Cerebellar cortex (tissue), 1 donor: ENCODE measurements at regions not wholly inside any gene's neighbourhood (a gene's known extent, or its start where the extent isn't known, plus 50 kb on each side); places are given as distances from the start of the nearest gene placed in this dataset.
"Not testable (repeated sequence)": the region's sequence is repeated elsewhere in the genome, so short reads cannot be mapped to it uniquely, and the experiment has no call there.

Experiments
- DNase-seq: peaks from one replicate; pipeline ENCODE4 v3.0.0-alpha.2; 2015; ENCODE audit warnings: low spot score

DNA sequence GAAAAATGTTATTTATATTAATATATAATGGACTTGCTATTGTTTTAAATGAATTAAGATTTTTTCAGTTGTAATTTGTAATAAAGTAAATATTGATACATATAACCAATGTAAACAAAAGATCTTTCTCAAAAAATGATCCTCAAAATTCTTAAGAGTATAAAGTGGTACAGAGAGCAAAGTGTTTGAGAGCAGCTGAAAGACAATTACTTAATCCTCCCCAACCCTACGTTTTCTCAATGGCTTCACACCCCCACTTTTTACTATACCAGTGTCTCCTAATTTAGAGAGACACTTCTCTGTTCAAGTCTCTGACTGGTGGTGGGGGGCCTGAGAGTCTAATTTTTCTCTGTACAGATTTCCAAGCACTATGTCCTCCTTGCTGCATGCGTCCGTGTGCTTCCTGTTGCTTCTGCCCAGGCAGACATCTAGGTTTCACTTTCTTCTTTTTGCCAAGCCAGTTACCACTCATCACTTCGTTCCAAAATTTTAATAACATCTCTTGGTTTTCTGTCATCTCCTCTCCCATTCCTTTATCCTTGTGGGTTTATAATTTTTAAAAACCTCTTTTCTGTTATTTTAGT, 276.3 kb upstream of the DNAJC19 start:
- no peak for DNase-seq

DNA sequence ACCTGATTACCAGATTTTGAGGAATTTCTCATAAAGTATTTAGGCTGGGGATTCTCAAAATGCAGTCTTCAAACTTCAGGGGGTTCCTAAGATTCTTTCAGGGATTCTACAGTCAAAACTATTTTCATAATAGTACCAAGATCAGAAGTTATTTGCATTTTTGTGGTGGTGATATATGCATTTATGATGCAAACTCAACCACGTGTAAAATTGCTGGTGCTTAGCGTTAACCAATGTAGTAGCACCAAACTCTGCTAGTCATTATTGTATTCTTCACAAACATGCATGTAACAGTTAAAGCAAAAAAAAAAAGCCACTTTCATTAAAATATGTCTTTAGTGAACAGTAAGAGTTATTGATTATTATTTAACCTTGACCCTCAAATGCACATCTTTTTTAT, 274.9 kb upstream of the DNAJC19 start:
- DNase-seq = no peak

DNA sequence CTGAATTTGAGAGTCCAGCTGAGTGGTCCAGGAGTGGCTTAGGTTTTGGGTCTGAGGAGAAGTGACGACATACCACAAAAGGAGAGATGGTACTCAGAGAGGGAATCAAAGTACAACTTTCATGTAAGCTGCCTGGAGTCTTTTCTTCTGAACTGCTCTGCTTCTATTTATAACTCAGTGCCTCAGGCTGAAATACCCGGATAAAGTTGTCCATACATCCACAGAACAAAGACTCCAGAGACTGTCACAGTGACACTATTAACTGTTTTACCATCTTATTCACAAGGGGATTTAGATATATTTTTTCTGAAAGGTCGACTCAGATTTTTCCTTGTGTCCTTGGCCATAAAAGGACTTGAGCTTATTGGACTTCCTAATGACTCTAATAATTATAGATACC, 264.3 kb upstream of the DNAJC19 start:
- no peak for DNase-seq

DNA sequence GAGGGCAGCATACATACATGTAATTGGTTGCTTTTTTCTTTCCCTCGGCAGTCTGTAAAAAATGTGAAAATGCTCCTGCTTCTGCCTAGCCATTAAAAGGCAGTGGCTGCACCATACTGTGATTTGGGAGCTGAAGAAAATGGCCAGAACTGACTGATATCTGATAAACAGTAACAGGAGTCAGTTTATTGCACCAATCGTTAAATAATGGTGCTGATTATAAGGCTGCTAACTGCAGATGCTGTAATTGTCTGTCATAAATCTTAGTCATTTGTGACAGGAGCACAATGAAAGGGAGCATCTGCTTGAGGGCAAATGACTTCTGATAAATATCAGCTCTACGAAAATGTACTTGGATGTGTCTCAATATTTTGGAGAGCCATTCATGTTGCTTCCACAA, 263.1 kb upstream of the DNAJC19 start:
- DNase-seq = no peak

DNA sequence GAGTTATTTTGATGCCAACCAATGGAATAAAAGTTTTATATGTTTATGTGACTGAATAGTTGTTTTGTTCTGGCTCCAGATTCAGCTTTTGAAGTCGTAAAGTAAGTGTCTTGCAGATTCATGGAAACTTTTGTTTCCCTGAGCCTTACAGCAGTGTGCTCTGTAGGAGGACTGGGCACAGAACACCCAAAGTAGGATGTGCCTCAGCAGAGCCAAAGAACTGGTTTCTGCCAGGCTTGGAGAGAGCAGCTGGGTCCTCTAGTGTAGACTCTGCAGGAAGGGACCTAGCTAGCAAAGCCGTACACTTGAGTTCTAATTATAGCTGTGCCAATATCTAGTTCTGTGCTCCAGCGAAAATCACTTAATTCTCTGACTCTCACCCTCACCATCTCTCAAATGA, 261.2 kb upstream of the DNAJC19 start:
- DNase-seq = no peak

DNA sequence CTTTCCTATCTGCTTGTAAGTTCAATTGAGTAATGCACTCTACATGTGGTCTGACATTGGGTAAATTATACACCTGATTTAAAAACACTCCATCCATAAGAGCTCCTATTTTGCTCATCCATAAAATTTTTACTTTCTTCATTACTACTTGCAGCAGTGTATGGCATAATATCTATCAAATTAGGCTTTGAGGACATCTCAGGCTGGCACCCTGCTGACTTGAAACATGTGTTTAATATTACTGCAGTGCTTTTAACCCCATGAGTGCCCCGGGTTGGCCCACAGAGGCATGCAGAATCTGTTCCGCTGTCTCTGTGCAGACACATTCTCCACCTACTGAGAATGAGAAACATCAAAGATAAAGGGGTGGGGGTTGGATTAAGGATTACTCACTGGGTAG, 249.9 kb upstream of the DNAJC19 start:
- no peak for DNase-seq

DNA sequence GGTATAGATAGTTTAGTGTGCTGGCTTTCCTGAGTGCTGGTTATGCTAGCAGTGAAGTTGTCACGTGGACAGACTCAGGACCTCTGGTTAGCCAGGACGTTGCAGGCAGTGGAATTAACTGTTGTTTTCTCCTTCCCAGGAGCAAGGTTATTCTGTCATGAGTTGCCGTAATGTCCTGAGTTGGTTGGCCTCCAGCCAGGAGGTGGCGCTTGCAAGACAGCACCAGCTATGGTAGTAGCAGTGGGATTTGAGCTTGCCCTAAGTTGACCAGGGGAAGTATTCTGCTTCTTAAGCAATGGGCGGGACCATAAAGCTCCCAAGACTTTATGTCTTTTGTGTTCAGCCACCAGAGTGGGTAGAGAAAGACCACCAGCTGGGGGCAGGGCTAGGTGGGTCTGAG, 240.7 kb upstream of the DNAJC19 start:
- no peak for DNase-seq

DNA sequence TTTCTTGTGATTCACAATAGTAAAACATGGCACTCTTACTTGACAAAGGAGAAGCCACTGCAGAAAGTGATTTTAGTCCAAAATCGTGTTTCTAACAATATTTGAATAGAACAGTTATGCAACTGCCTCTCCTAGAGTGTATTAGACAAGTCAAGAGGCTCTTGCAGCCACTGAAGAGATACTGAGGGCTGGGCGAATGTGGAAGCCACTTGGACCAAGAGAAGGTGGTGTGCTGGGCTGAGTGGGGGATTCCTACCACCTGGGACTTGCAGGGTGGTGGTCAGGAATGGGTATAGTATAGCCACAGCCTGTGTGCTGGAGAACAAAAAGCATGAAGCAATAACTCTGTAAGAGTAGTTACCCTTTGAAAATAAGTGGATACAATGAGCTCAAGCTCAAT, 223.8 kb upstream of the DNAJC19 start:
- DNase-seq = no peak

DNA sequence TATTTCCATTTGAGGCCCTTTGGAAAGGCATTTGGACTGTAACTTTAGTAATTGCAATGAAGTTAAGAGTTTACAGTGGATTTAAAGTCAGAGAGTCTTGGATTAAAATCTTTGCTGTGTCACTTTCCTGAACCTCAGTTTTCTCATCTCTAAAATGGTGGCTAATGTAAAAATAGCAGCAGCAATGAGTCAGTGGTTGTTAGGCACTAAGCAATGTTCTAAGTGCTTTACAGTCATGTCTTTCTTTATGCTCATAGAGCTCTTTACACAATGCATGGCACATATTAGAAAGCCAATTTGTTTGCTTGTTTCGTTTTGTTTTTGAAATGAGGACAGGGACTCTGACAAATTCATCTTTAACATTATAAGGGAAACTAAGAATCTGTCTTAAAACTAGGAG, 222.7 kb upstream of the DNAJC19 start:
- no peak for DNase-seq

DNA sequence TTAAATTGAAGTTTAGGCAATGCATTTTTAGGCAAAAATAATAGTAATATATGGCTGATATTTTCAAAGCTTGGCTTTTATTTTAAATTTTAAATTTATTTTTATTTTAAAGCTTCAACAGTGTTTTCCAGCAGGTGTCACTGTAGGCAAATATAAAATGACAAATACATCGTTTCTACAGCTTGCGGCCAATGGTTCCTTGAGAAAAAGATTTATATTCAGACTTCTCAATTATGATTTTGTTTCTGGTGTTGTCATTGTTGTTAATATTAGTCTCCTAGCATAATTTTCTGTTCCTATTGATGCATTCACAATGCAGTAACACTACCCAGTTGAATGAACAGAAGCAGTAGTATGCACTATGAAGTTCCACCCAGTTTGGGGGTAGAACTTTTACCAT, 220.7 kb upstream of the DNAJC19 start:
- peak; percentile 11 for DNase-seq

DNA sequence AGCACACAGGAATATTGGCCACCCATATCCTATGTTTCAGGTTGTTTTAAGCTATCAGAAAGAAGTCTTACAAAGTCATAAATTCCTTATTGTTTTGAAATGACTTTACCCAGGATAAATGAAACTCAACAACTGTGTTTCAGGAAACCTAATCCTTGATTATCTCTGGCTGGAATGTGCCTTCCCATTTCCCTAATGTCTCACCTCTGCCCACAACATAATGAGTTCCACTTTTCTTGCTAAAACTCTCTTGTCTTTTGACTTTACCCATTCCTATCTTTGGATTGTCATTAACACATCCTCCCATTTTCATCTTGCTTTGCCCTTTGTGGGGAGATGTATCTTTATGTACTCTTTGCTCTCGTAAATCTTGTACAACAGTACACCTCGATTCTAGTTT, 200.0 kb upstream of the DNAJC19 start:
- no peak for DNase-seq

DNA sequence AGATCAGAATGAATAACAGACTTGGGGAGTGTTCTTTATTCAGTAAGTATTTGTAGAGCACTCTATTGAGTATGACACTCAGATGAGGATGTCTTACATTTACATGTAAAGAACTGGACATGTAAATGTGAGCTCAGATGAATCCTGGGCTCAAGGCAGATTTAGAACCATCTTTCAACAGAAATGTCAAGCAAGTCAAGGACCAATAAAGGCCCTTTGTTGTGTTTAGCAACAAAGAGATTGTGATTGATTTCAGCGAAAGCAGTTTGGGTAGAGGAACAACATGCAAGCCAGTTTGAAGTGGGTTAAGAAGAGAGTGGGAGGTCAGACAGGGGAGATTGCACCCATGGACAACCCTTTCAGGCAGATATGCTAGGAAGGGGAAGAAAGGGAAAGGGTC, 194.2 kb upstream of the DNAJC19 start:
- DNase-seq = no peak

DNA sequence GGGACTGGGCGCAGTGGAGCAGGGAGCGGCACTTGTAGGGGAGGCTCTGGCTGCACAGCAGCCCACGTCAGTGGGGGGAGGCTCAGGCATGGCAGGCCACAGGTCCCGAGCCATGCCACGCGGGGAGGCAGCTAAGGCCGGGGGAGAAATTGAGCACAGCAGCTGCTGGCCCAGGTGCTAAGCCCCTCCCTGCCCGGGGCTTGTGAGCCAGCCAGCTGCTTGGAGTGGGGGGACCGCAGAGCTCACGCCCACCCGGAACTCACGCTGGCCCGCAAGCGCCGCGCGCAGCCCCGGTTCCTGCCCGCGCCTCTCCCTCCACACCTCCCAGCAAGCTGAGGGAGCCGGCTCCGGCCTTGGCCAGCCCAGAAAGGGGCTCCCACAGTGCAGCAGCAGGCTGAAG, 193.5 kb upstream of the DNAJC19 start:
- DNase-seq = not testable (repeated sequence)

DNA sequence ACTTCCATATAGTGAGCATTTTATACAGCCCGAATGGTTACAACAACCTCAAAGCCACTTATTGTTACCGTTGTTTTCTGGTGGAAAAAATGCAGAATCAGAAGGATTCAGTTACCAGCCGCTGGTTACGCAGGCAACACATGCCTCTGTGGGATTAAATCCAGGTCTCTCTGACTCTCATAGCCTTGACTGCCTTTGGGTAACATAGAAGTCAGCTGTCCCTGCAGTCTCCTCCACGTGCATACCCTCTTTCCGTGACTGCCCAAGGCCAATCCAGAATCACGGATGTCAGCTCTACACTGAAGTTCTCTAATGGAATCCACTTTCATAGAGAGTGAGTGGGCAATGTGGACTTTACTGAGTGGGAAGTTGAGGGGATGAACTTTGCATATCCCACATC, 189.5 kb upstream of the DNAJC19 start:
- no peak for DNase-seq

DNA sequence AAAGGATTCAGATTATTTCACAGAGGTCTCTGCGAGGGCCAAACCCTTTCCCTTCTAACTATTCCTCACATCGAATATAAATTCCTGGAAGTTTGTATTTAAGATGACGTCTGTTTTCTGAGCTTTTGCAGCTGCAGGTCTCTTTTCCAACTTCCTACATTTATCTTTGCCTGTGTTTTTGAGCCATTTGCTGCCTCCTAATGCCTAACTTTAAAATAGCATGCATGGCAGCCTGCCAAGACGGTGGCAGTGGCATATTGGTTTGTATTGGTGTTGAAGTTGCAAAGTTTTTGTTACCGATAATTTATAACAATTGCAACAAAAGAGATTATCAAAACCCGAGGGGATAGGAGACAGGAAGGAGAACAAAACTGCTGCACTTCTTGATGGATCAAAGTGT, 187.1 kb upstream of the DNAJC19 start:
- DNase-seq = peak; percentile 43

DNA sequence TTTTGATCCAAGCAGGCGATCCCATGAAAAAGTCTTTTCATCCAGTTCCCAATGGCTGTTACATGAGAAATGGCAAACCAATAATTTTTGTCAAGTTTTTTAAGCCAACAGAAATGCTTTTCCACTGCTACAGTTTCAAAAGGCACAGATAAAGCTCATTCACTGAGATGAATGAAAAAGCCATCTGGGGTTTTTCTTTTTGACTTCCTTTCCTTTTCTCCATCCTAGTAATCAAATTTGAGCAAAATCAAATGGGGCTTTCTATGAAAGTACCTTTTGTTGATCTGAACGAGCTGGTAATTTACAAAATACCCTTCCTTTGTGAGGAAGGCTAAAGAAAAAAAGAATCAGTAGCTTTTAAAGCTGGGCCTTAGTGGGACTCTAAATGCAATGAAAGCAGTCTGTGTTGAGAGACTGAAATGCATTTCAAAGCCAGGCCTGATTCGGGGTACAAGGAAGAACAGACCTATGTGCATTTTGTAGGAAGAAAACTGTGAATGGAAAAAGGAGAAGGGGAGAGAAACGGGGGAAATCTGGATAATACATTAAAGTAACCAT, 185.2 kb upstream of the DNAJC19 start:
- DNase-seq = no peak

DNA sequence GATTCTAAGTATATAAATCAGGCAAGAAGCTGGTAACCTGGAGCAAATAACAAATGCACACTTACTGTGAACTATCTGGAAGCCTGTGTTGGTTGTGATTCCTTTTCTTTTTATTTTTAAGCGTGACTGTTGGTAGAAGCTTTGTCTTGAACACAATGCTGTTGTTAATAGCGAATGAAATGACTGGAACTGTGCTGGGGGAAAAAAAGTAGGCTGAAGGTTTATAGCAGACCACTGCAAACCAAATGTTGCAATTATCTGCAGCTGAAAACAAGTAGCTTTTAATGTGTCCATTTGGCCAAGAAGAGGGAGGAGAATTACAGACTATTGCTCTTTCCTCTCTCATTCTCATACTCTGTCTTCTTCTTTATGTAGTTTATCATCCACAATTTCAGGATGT, 184.5 kb upstream of the DNAJC19 start:
- no peak for DNase-seq

DNA sequence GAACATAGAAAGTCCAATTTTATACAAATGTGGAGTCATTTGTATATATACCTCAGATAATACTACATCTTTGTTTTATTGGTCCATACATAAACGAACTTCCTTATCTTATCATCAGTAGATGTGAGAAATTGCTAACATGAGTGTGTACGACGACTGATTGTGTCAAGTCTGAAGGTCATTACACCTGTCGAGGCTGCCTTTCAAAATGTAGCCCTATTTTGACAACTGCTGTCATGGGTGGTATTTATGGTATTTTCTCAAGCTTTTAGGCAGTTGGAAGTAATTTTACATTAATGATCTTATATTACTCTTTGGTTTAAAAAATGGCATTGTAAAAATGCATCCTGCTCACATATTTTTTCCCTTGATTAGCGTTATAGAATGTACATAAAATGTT, 183.7 kb upstream of the DNAJC19 start:
- DNase-seq = no peak

DNA sequence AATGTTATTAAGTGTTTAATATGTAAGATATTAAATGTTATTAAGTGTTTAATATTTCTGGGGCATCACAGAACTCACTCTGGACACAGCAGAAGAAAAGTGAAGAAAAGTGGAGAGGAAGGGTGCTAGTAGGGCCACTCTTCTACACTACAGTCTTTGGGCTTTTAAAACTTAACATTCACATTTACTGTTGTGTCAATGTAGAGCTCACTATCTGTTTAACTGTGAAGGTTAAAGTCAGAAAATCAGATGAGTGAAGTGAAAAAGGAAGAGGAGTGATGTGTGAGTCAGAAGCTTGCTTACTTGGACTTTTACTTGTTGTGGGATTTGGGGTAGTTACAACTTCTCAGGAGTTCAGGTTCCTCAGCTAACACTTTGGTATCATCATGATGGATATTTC, 145.3 kb upstream of the DNAJC19 start:
- no peak for DNase-seq

DNA sequence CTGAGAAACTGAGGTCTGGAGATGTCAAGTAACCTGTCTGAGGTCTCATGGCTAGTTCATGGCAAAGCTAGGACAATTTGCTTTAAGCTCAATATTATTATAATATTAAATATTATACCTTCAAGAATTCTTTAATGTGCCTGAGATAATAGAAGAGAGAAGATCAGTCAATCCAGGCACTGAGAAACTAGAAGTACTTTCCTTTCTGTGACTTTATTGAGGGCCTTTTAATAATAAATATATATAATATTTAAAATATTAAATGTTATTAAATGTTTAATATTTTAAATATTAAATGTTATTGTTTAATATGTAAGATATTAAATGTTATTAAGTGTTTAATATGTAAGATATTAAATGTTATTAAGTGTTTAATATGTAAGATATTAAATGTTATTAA, 144.3 kb upstream of the DNAJC19 start:
- no peak for DNase-seq

DNA sequence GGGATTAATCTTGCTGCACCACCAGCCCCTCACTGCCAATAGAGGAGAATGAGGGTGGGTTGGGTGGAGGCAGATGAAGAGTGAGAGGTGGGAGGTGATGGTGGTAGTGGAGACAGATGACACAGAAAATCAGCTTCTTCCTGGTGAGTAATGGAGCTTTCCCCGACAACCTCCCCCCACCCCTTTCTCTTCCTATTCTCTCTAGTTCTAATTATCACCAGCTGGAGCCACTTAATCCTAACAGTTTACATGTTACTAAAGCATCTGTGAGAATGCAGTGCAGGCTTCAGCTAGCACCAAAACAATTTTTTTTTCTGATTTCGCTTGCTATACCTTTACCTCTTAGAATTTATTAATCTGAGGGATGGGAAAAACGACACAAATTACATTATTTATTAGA, 116.1 kb upstream of the DNAJC19 start:
- DNase-seq = no peak

DNA sequence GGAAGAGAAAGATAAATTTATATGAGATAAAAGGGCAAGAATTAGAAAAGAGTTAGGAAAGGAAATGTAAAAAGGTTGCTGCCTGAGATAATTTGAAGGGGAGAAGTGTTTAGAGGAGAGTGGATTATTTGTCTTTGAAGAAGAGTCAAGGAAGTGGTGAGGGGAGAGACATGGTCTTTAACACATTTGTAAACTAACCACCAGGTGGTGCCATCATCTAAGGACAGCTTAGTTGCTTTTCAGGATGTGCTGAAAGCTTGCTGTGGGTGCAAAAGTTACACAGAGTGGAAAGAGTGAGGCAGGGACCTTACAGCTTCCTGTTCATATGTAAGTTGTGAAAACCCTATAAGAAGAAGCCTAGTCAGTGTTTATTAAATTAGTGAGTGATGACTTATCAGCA, 114.1 kb upstream of the DNAJC19 start:
- DNase-seq = peak; percentile 22

DNA sequence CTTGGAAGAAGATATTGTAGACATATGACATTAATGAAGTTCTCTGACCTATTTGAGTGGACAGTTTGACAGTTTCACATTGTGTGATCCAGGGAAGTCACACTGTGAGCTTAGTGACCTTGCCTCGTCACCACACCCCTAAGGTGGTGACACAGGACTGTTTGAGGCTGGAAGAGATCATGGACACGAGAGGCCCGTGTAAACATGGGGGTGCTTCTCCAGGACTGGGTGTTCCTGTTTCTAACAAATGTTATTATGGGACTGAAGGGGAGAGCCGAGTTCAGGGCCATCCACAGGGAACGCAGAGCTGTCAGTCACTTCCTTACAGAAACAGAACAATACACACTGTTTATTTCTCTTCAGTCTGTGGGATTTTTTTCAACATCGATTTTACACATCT, 96.5 kb upstream of the DNAJC19 start:
- DNase-seq = no peak

DNA sequence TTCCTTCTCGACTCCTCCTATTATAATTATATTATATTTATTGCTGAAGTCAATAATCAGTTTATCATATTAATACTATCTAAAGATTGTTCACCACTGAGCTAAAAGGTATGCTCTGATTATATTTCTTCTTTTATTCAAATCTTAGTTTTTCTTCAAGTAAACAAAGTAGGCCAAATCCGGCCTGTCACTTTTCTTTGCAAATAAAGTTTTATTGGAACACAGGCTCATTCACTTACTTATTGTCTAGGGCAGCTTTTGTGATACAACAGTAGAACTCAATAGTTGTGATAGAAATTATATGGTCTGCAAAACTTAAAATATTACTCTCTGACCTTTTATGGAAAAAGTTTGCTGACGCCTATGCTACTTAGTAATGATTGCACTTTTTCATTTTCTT, 92.4 kb upstream of the DNAJC19 start:
- no peak for DNase-seq

DNA sequence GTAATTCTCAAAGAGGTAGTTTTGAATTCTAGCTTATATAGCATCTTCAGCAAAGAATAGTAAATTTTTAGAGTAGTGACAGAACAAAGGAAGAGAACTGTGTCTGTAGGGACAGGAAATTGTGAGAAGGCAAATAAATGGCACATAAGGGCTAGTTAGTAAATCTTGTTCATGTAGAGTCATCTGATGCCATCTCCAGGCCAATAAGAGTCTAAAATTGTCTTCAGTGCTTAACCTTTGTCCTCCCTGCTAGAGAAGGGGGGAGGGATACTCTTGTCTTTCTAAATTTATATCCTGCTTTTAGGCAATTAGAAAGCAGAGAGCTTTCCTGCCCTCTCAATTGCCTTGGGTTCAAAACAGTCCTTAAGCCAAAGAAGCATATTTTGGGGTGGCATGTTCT, 87.0 kb upstream of the DNAJC19 start:
- DNase-seq = no peak
